ENCODE measurements at regions not wholly inside any gene's neighbourhood (a gene's known extent, or its start where the extent isn't known, plus 50 kb on each side); places are given as distances from the start of the nearest gene placed in this dataset.
"Not testable (repeated sequence)": the region's sequence is repeated elsewhere in the genome, so short reads cannot be mapped to it uniquely, and the experiment has no call there.

- no peak for TF ChIP-seq CTCF (IDR thresholded peaks at IDR 0.05)
Measured at GRCh38 chr1:221246628-221247415, 367.6 kb downstream of the HLX start.

GRCh38 chr1:221251580-221251979 is 372.3 kb downstream of the HLX start:
- H2AFZ ChIP-seq: no peak overlapping the region

More at GRCh38 chr1:221246628-221247415, 367.6 kb downstream of the HLX start:
- H3K79me2 ChIP-seq: no peaks in the 10 kb centered on the region
- no peak overlapping the region for H3K9ac ChIP-seq
- H3K4me3 ChIP-seq (ENCODE audit: low read depth, low read length): no peak overlapping the region
- no peaks in the 10 kb centered on the region for H3K9me3 ChIP-seq (ENCODE audit: control insufficient read depth, low read length)
- no peak overlapping the region for H3K4me2 ChIP-seq (ENCODE audit: low read length)
- no peaks in the 10 kb centered on the region for H3K27me3 ChIP-seq (ENCODE audit: control insufficient read depth, insufficient read depth, low read length)
- no peak overlapping the region for H3K27ac ChIP-seq
- H2AFZ ChIP-seq: no peak overlapping the region
- H3K36me3 ChIP-seq (ENCODE audit: control insufficient read depth, insufficient read depth, low read length): no peaks in the 10 kb centered on the region
- no peaks in the 10 kb centered on the region for H3K4me1 ChIP-seq

GRCh38 chr1:221254813-221255212 is 375.6 kb downstream of the HLX start:
- H3K4me1 ChIP-seq: no peaks in the 10 kb centered on the region
- no peak overlapping the region for H2AFZ ChIP-seq
- no peak overlapping the region for H3K4me2 ChIP-seq (ENCODE audit: low read length)
- H3K27ac ChIP-seq: no peak overlapping the region
- no peaks in the 10 kb centered on the region for H3K9me3 ChIP-seq (ENCODE audit: control insufficient read depth, low read length)
- no peaks in the 10 kb centered on the region for H3K79me2 ChIP-seq
- no peaks in the 10 kb centered on the region for H3K36me3 ChIP-seq (ENCODE audit: control insufficient read depth, insufficient read depth, low read length)
- TF ChIP-seq CTCF (IDR thresholded peaks at IDR 0.05): no peak
- no peak overlapping the region for H3K9ac ChIP-seq
- H3K27me3 ChIP-seq (ENCODE audit: control insufficient read depth, insufficient read depth, low read length): no peaks in the 10 kb centered on the region
- no peak overlapping the region for H3K4me3 ChIP-seq (ENCODE audit: low read depth, low read length)

More at GRCh38 chr1:221251580-221251979, 372.3 kb downstream of the HLX start:
- TF ChIP-seq CTCF (IDR thresholded peaks at IDR 0.05): no peak
- H3K27me3 ChIP-seq (ENCODE audit: control insufficient read depth, insufficient read depth, low read length): no peaks in the 10 kb centered on the region
- H3K4me3 ChIP-seq (ENCODE audit: low read depth, low read length): no peak overlapping the region
- no peaks in the 10 kb centered on the region for H3K9me3 ChIP-seq (ENCODE audit: control insufficient read depth, low read length)
- H3K79me2 ChIP-seq: no peaks in the 10 kb centered on the region
- no peak overlapping the region for H3K4me2 ChIP-seq (ENCODE audit: low read length)
- H3K27ac ChIP-seq: no peak overlapping the region
- H3K9ac ChIP-seq: no peak overlapping the region
- no peaks in the 10 kb centered on the region for H3K4me1 ChIP-seq
- H3K36me3 ChIP-seq (ENCODE audit: control insufficient read depth, insufficient read depth, low read length): no peaks in the 10 kb centered on the region

GRCh38 chr1:221256773-221257172 is 377.5 kb downstream of the HLX start:
- Histone ChIP-seq H3K36me3 (ENCODE audit: control insufficient read depth, insufficient read depth, low read length) (no peaks in the 10 kb centered on the region), H2AFZ (no peak overlapping the region), H3K4me1 (no peaks in the 10 kb centered on the region), H3K27ac (no peak overlapping the region), H3K9me3 (ENCODE audit: control insufficient read depth, low read length) (no peaks in the 10 kb centered on the region), H3K27me3 (ENCODE audit: control insufficient read depth, insufficient read depth, low read length) (no peaks in the 10 kb centered on the region), H3K9ac (no peak overlapping the region), H3K4me2 (ENCODE audit: low read length) (no peak overlapping the region), H3K79me2 (no peaks in the 10 kb centered on the region), H3K4me3 (ENCODE audit: low read depth, low read length) (no peak overlapping the region)
- no peak for TF ChIP-seq CTCF (IDR thresholded peaks at IDR 0.05)

- not testable (repeated sequence) for H3K27me3 ChIP-seq (ENCODE audit: control insufficient read depth, insufficient read depth, low read length); H3K27ac ChIP-seq; H3K79me2 ChIP-seq; H3K4me3 ChIP-seq (ENCODE audit: low read depth, low read length); H3K9me3 ChIP-seq (ENCODE audit: control insufficient read depth, low read length); H3K9ac ChIP-seq; H3K4me1 ChIP-seq; H3K4me2 ChIP-seq (ENCODE audit: low read length); H3K36me3 ChIP-seq (ENCODE audit: control insufficient read depth, insufficient read depth, low read length); H2AFZ ChIP-seq
Measured at GRCh38 chr1:221257548-221257947, 378.3 kb downstream of the HLX start.

GRCh38 chr1:221262677-221263076 is 383.4 kb downstream of the HLX start:
- H3K9ac ChIP-seq; H3K79me2 ChIP-seq; H3K4me3 ChIP-seq (ENCODE audit: low read depth, low read length); H3K36me3 ChIP-seq (ENCODE audit: control insufficient read depth, insufficient read depth, low read length); H3K9me3 ChIP-seq (ENCODE audit: control insufficient read depth, low read length); H3K4me2 ChIP-seq (ENCODE audit: low read length); H2AFZ ChIP-seq; H3K27ac ChIP-seq; H3K4me1 ChIP-seq; H3K27me3 ChIP-seq (ENCODE audit: control insufficient read depth, insufficient read depth, low read length): not testable (repeated sequence)
